ENCODE measurements at regions not wholly inside any gene's neighbourhood (a gene's known extent, or its start where the extent isn't known, plus 50 kb on each side); places are given as distances from the start of the nearest gene placed in this dataset.

- Histone ChIP-seq H3K4me2 (ENCODE audit: low read depth, low read length) (no peak overlapping the region), H3K27ac (ENCODE audit: low read length) (no peak overlapping the region), H3K4me1 (ENCODE audit: low read length) (peaks cover 4% of the 10 kb centered on the region), H3K9ac (ENCODE audit: low read length) (no peak overlapping the region), H3K4me3 (ENCODE audit: low read length) (no peak overlapping the region), H3K27me3 (replicated peaks; ENCODE audit: insufficient read depth, low read length) (no peaks in the 10 kb centered on the region), H3K9me3 (replicated peaks; ENCODE audit: insufficient read depth, low read length) (no peaks in the 10 kb centered on the region), H3K79me2 (ENCODE audit: low read length) (no peaks in the 10 kb centered on the region), H4K20me1 (ENCODE audit: insufficient read depth, low read length) (no peaks in the 10 kb centered on the region), H2AFZ (ENCODE audit: low read length) (no peak overlapping the region), H3F3A (ENCODE audit: insufficient read depth, low read length) (peaks cover 5% of the 10 kb centered on the region), H3K9me2 (replicated peaks; ENCODE audit: insufficient read depth, low read length) (no peaks in the 10 kb centered on the region), H3K36me3 (replicated peaks; ENCODE audit: insufficient read depth, low read length) (no peaks in the 10 kb centered on the region)
- DNase-seq = no peak
- no peak for TF ChIP-seq EZH2 (optimal IDR thresholded peaks at IDR 0.05; ENCODE audit: low read depth, low read length)
- TF ChIP-seq EZH2phosphoT487 (IDR thresholded peaks at IDR 0.05; ENCODE audit: low read length) = no peak
- no peak for TF ChIP-seq CTCF (IDR thresholded peaks at IDR 0.05; ENCODE audit: low read length)
These were observed 417.6 kb upstream of the LINC00305 start for GRCh38 chr18:64566456-64566855.

GRCh38 chr18:64562651-64563050, 413.8 kb upstream of the LINC00305 start:
- Histone ChIP-seq H3K4me2 (ENCODE audit: low read depth, low read length) (no peak overlapping the region), H3K27me3 (replicated peaks; ENCODE audit: insufficient read depth, low read length) (no peaks in the 10 kb centered on the region), H4K20me1 (ENCODE audit: insufficient read depth, low read length) (no peaks in the 10 kb centered on the region), H3K9ac (ENCODE audit: low read length) (no peak overlapping the region), H3F3A (ENCODE audit: insufficient read depth, low read length) (peaks cover 5% of the 10 kb centered on the region), H3K9me2 (replicated peaks; ENCODE audit: insufficient read depth, low read length) (no peaks in the 10 kb centered on the region), H3K27ac (ENCODE audit: low read length) (no peak overlapping the region), H3K9me3 (replicated peaks; ENCODE audit: insufficient read depth, low read length) (no peaks in the 10 kb centered on the region), H3K4me3 (ENCODE audit: low read length) (no peak overlapping the region), H2AFZ (ENCODE audit: low read length) (no peak overlapping the region), H3K79me2 (ENCODE audit: low read length) (no peaks in the 10 kb centered on the region), H3K4me1 (ENCODE audit: low read length) (peaks cover 4% of the 10 kb centered on the region), H3K36me3 (replicated peaks; ENCODE audit: insufficient read depth, low read length) (no peaks in the 10 kb centered on the region)
- no peak for DNase-seq
- TF ChIP-seq EZH2phosphoT487 (IDR thresholded peaks at IDR 0.05; ENCODE audit: low read length) (no peak), CTCF (IDR thresholded peaks at IDR 0.05; ENCODE audit: low read length) (no peak), EZH2 (optimal IDR thresholded peaks at IDR 0.05; ENCODE audit: low read depth, low read length) (no peak)

GRCh38 chr18:64546451-64546850, 397.6 kb upstream of the LINC00305 start:
- Histone ChIP-seq H2AFZ (ENCODE audit: low read length) (no peak overlapping the region), H4K20me1 (ENCODE audit: insufficient read depth, low read length) (no peaks in the 10 kb centered on the region), H3K79me2 (ENCODE audit: low read length) (no peaks in the 10 kb centered on the region), H3K36me3 (replicated peaks; ENCODE audit: insufficient read depth, low read length) (no peaks in the 10 kb centered on the region), H3K27me3 (replicated peaks; ENCODE audit: insufficient read depth, low read length) (no peaks in the 10 kb centered on the region), H3K4me1 (ENCODE audit: low read length) (no peaks in the 10 kb centered on the region), H3K9me3 (replicated peaks; ENCODE audit: insufficient read depth, low read length) (no peaks in the 10 kb centered on the region), H3K4me2 (ENCODE audit: low read depth, low read length) (no peak overlapping the region), H3K9ac (ENCODE audit: low read length) (no peak overlapping the region), H3K27ac (ENCODE audit: low read length) (no peak overlapping the region), H3F3A (ENCODE audit: insufficient read depth, low read length) (no peaks in the 10 kb centered on the region), H3K9me2 (replicated peaks; ENCODE audit: insufficient read depth, low read length) (no peaks in the 10 kb centered on the region), H3K4me3 (ENCODE audit: low read length) (no peak overlapping the region)
- no peak for TF ChIP-seq CTCF (IDR thresholded peaks at IDR 0.05; ENCODE audit: low read length)
- no peak for TF ChIP-seq EZH2 (optimal IDR thresholded peaks at IDR 0.05; ENCODE audit: low read depth, low read length)
- TF ChIP-seq EZH2phosphoT487 (IDR thresholded peaks at IDR 0.05; ENCODE audit: low read length) = no peak
- DNase-seq = no peak

Data from MM.1S (cell line).